NCI-H1092 (cell line): ENCODE measurements at regions not wholly inside any gene's neighbourhood (a gene's known extent, or its start where the extent isn't known, plus 50 kb on each side); places are given as distances from the start of the nearest gene placed in this dataset.
A peak's percentile ranks its signal among the peaks of the same experiment; 100 is the strongest.
"Not testable (repeated sequence)": the region's sequence is repeated elsewhere in the genome, so short reads cannot be mapped to it uniquely, and the experiment has no call there.

ENCODE experiments used
- DNase-seq: peaks from one replicate; lab custom pipeline; 2025; lab: John Stamatoyannopoulos, UW

DNA sequence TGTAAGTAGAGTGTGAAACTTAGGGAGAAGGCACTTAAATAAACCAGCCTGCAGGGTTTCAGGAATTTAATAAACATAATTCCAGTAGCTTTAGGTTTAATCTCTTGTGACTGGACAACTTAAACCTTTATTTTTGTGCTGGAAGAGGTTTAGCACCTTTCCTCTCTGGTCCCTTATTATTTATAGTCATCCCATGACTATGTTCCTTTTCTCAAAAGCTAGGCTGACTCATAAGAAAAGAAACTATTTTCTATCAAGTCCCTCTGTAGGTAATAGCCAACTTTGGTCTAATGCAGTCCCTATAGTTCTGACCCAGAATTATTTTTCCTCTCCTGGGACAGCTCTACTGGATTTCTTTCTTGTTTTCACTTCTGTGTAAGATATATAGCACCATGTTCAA lies 588.9 kb downstream of the NR2F1-AS1 start:
- no peak for DNase-seq

DNA sequence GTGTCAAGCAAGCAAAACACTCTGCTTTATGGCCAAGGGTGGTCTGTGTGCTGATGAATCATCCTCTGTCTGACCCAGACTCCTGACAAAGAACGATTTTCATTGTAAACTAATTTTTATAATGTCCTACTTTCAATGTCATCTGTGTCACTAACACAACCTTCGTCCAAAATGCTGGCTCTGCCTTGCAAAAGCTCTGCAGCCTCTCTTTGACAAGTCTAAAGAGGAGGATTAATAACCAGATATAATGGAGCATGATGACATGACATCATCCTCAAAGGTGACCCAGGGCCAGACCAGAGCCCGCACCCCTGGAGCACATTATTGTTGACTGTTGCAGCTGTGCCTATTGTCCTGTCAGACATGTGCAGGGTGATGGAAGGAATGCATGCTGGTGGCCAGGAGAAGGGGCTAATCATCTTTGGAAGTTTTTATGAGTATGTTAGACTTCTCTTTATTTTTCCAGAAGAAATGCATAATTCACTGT lies 589.4 kb downstream of the NR2F1-AS1 start:
- no peak for DNase-seq

DNA sequence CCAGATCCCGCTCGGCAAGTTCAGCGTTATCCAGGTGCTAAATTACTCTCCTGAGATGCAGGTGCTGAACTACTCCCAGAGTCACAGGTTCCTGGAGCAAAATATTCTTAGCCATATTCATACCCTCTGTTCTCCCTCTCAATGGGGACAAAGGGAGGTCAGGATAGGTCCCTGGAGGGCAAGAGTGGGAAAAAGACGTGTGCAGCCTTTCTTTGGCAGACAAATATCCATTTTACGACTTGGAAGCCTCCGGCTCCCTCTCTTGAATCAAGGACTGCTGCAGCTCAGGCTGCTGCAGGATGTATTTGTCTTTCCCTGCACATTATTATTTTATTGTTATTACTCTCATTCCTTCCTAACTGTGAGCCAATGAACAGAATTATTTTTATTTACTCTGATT lies 590.2 kb downstream of the NR2F1-AS1 start:
- DNase-seq = no peak

DNA sequence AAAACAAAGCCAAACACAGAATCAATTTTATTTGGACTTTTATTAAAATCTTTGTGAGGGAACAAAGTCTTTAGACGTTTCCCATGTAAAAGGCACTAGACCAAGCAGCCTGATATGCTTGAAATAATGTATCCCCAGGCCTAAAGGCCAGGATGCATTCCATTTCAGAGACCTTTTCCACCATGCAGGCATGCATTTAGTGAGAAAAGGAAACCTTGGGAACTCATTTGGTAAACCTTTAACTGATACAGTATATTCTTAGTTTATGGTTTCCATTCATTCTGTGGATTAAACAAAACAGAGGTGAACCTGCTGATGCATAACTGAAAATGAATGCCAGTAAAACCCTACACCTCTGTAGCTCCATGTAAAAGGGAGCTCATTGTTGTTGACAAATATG lies 600.0 kb downstream of the NR2F1-AS1 start:
- DNase-seq = no peak

DNA sequence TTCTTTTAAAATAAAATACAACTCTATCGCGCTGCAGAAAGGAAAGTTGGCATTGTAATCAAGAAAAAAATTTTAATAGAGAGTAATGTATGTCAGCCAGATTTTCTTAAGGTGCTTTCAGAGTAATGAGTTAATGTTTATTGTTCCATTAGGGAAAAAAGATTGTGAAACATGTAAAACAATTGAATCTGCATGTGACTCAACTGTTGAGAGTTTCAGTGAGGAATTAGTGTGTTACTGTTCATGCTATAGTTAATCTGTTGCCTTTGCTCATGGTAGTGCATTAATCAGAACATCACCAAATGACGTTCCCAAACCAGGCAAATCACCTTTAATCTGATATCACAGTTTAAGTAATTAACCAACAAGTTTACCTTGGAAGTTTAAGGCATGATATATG lies 600.5 kb downstream of the NR2F1-AS1 start:
- no peak for DNase-seq

DNA sequence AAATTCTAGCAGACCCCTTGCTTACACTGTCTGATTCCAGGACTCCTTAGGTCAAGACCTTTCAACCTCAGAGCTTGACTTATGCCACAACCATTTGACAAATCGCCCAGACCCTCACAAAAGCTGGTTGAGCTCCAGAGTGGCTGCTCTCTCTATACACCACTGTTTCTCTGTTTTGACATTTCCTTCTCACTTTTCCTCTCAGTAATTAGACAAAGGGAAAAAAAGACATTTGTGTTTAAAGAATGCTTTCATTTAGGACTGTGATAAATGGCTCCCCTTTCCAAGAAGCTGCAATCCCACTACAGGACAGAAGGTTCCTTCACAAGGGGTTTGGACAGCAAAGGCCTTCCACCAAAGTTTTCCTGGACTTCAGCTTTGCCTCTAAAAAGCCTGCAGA lies 601.3 kb downstream of the NR2F1-AS1 start:
- DNase-seq = no peak

DNA sequence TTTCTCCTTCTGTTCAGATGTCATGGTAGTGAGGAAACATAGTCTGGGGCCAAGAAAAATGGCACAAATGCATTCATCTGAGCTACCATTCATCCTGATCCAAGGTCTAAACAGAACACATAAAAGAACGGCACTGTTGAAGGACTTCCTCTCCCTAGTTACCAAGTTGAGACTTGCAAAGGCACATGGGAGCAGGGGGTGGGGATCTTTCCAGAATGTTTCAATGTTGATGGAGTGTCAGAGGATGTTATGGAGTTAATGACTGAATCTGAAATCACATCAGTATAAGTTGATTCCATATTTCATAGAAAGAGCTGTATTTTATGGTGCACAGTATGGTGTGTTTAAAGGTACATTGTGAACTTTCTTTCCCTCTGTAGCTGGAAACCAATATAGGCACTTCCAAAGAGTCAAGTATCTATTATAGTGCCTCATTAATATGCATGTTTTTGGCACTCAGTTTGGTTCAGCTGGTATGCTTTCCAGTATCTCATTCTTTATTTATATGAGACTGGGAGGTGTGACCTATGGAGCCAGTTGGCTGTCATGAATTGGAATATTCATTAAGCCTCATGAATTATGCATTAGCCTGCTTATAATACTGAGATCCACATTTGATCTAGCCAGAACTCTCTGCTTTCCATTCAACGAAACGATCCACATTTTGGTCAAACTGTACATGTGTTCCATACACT lies 603.0 kb downstream of the NR2F1-AS1 start:
- no peak for DNase-seq

DNA sequence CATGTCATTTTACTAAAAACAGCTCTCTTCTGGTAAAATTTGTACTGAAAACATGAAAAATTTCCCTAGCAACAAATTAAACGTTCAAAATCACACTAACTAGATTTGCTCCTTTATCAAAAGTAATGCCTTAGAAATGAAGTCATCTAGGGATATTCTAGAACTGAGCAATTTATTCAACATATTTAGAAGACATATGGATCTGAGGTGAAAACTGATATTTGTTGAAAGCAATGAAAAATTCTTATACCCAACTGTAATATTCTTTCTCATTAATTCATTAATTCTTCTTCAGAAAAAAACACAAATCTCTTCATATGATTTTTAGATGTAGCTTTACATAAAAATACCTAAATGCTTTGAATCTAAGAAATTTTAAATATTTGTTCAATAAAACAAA lies 604.9 kb downstream of the NR2F1-AS1 start:
- no peak for DNase-seq

DNA sequence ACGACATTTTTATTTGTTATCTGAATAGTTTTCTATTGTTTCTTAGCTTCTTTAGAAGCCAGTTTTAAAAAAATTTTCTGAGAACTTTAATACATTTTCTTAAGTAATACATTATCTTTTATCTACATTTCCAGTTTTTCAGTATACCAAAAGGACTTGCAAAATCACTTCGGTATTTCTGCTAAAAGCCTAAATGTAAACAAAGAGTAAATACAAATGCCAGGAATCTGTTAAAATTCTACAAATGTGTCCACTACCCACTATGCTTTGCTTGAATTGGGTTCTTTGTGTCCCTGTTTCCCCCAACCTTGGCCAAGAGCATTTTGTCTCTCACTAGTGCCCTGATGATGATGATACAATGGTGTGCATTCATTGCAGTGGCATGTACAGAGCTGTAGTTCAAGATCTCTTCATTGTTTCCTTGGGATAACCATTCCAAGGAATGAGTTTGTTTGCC lies 611.2 kb downstream of the NR2F1-AS1 start:
- no peak for DNase-seq

DNA sequence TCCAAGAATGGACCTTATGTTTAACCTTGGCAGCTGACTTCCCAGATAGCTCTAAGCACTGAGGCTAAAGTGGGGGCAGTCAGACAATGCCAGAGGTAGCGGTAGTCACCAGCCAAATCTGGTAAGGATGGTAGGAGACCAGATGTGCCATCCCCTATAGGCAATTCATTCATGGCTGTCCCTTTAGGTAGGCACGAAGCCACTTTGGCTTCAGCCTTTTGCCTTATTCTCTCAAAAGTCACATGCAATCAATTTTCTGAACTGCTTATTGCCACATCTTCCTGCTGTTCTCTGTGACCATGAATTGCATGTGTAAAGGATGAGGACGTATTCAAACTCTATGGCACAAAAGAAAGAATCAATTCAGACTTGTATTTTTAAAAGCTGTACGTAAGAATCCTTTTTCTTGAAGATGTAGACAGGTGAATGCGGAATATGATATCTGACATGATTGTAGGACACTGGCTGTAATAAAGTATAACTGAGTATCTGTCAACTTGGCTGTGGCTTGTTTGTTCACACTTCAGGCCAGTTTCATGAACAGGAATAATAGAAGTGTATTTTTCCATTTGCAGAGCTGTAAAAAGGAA lies 611.7 kb downstream of the NR2F1-AS1 start:
- no peak for DNase-seq

DNA sequence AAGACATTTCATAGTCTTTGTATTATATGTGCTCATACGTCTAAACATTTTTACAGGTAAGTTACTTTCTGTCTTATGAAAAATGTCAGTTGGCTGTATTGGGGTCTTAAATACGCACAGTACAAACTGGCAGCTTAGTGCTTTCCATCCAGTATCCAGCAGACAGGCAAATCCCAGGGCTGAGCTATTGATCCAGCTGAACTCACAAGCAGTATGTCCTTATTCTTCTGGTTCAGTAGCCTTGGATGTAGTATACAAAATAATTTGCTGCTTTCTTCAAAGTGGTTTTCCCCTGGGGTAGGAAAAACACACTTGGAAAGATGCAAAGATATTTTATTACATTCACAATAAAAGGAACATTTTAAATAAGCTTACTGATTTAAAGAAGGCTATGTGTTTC lies 617.2 kb downstream of the NR2F1-AS1 start:
- no peak for DNase-seq

DNA sequence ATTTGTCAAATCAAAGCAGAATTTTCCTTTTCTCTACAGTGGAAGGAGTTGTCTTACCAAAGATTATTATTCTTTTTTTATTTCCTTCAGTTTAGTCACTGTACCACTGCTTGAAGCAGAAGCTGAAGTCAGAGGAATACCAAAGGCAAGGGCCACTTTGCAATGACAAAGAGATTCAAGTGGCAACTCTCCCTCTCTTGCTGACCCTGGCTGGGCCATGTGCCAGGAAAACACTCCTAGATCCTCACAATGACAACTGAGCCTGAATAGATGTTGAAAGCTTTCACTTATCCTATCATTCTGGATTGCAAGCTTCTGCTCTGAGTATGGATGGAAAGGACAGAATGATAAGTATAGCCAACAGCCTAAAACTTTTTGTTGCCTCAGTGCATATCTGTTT lies 618.3 kb downstream of the NR2F1-AS1 start:
- peak; percentile 85 for DNase-seq

DNA sequence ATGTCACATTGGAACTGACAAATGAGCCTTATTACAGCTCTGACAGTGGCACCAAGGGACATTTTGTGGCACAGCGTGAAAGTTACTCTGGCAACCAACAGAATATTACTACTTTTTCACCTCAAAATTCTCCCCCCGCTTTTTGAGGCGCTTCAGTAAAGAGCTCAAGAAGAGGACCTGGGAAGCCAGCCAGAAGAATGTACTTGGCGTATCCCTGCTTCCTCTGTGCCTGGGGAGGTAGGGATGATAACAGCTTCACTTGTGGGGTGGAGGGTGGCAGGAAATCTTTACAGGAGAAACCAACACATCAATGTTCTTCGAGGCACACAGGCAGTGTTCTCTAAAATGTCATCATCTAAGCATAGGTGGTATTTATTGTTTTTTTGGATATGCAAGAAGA lies 624.1 kb downstream of the NR2F1-AS1 start:
- DNase-seq = no peak

DNA sequence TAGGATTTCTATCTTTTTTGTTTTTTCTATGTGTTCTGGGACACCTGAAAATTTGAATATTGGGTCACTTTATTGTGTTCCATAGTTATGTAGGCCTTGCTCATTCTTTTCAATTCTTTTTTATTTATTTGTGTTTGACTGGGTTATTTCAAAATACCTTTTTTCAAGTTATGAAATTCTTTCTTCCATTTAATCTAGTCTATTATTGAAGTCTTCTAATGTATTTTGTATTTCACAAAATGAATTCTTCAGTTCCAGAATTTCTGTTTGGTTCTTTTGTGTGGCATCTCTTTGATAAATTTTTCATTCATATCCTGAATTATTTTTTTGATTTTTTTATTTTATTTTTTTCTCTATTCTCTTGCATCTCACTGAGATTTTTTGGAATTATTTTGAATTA lies 628.8 kb downstream of the NR2F1-AS1 start:
- no peak for DNase-seq

DNA sequence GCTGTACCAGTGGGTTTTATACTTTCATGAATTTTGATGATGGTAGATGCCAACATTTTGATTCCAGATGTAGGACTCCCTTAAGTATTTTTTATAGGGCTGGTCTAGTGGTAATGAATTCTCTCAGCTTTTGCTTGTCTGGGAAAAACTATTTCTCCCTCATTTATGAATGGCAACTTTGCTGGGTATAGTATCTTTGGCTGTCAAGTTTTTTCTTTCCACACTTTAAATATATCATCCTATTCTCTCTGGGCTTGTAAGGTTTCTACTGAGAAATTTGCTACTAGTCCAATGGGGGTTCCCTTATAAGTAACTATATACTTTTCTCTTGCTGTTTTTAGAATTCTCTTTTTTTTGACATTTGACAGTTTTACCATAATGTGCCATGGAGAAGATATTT lies 629.3 kb downstream of the NR2F1-AS1 start:
- DNase-seq = no peak

DNA sequence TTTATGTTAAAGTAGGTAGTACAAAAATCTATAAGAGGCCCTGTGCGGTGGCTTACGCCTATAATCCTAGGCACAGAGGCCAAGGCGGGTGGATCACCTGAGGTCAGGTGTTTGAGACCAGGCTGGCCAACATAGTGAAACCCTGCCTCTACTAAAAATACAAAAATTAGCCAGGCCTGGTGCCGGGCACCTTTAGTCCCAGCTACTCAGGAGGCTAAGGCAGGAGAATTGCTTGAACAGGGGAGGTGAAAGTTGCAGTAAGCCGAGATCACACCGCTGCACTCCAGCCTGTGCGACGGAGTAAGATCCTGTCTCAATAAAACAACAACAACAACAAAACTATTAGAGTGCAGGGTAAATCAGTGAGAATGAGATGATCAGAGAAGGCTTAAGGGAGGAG lies 634.5 kb downstream of the NR2F1-AS1 start:
- DNase-seq = no peak

DNA sequence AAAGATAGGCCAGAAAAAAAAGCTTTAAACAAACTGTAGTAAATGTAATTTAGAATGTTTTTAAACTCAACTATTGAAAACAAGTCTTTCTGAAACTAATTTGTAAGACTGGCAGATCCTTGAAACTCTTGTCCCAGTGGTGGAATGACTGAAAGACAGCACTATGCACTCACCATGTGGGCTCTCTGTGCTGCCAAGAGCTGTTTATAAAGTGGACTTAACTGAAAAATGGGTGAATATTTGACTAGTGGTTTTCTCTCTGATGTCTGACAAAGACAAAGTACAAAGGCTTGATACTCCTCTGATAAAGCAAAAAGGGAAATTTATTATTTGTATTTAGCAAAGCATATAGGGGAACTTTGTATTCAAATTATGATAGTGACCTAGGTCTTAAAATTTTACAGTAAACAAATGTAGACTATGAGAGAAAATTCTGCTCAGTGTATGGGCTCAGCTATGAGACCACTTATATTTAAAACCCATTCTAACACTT lies 635.4 kb downstream of the NR2F1-AS1 start:
- DNase-seq = no peak

DNA sequence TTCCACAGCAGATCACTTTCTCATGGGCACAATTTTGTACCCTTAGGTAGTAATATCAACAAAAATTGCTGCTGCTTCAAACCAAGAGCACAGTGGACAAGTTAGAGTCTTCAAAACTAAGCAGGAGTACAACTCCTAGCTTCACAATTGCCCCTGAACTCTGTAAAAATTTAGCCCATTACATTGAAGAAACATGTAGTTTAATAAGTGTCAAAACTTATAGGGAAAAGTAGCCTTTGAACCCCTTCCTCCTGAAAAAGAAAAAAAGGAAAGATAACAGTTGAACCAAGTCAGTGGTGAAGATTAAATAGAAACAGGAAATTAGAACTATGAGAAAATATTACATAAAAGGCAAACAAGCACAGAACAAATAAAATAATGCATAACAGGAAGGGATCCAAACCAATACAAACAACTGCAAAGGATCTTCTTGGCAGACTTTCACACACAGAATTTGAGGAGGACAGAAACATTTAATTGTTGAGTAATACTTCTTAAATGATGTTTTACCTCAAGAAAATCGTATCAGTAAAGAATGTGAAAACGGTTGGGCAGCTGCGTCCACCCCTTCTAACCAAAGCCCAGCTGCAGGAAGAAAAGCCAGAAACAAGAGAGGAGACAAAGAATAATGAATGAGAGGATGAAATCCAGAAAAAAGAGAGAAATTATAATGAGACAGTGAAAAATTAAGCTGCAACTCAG lies 636.0 kb downstream of the NR2F1-AS1 start:
- DNase-seq = no peak

DNA sequence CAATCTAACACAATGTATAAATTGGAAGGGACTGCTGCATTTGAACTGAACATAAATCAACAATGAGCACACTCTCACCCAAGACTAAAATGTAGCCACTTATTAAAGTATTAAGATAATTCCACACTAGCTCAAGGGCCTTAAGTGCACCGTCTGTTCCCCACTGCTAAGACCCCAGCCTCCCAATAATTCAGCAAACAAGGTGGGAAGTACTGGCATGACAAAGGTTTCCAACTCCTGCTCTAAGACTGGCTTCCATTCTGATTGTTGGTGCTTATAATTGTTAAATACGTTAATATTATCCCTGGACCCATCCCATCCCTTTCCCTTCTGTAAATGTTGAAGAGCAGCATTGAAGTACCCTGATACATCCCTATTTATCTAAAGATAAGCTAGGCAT lies 636.7 kb downstream of the NR2F1-AS1 start:
- no peak for DNase-seq

DNA sequence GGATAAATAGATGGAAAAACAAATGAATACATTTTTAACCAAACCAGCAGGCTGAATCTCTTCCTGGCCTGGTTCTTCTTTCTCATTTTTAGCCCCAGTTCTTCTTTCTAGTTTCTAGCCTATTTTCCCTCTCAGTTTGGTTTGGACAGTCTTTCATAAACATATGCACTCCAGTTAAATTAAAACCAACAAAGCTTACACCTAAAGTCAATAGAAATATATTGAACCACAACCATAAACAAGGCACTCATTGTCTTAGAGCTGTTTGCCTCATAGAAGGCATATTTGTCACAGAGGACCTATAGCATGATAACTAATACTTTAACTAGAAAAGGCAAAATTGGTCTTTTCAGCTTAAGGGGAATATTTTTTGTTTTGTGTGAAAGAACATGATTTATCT lies 638.3 kb downstream of the NR2F1-AS1 start:
- no peak for DNase-seq

DNA sequence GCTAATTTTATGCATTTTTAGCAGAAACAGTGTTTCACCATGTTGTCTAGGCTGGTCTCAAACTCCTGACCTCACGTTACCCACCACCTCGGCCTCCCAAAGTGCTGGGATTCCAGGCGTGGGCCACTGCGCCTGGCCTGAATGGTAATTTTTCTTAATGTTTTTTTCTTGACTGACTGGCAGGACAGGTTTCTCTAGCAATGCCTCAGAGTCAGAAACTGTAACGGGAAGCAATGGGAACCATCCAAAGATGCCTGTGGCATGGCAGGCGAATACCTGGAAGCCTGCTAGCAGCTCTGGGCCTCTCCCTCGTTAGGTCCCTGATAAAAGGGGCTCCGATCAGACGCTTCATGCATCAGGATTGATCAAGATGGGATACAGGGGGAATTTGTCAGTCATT lies 639.2 kb downstream of the NR2F1-AS1 start:
- DNase-seq = no peak

DNA sequence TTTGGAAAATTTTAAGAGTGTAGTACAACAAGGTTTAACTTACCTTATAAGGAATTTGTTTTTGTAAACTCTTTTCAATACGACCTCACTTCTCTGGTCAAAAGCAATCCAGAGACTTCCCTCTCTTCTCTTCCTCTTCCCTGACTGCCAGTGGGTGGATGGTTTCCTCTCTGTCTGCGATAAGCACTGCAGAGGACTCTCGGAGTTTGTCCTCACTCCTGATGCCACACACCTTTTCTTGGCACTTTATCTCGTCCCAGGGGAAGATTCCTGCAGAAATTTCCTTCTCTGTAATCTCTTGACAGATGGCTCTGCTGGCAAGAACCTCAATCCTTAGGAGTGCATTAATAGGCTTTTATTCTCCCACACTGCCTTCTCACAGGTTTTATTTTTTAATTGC lies 641.6 kb downstream of the NR2F1-AS1 start:
- DNase-seq = no peak

DNA sequence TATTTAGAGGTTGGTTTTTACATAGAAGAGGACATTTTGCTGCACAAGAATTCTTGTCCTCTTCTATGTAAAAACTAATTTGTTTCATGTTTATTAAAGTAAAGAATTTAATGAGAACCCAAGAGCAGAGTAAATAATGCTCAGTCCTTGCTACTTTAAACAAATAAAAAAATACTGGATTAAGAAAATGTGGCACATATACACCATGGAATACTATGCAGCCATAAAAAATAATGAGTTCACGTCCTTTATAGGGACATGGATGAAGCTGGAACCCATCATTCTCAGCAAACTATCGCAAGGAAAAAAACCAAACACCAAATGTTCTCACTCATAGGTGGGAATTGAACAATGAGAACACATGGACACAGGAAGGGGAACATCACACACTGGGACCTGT lies 643.6 kb downstream of the NR2F1-AS1 start:
- not testable (repeated sequence) for DNase-seq
